ENCODE measurements at regions not wholly inside any gene's neighbourhood (a gene's known extent, or its start where the extent isn't known, plus 50 kb on each side); places are given as distances from the start of the nearest gene placed in this dataset.
"Not testable (repeated sequence)": the region's sequence is repeated elsewhere in the genome, so short reads cannot be mapped to it uniquely, and the experiment has no call there.

- DNase-seq: no peak
Measured at GRCh38 chr14:44616204-44616603, 109.1 kb upstream of the FSCB start.

- no peak for DNase-seq
Measured at GRCh38 chr14:44613061-44613712, 106.1 kb upstream of the FSCB start.

- no peak for DNase-seq
Measured at GRCh38 chr14:44612002-44612401, 104.9 kb upstream of the FSCB start.

- no peak for DNase-seq
Measured at GRCh38 chr14:44609876-44610510, 102.9 kb upstream of the FSCB start.

GRCh38 chr14:44609201-44609600, 102.1 kb upstream of the FSCB start:
- DNase-seq: no peak

- no peak for DNase-seq
Measured at GRCh38 chr14:44607701-44608100, 100.6 kb upstream of the FSCB start.

GRCh38 chr14:44606576-44606975, 99.5 kb upstream of the FSCB start:
- no peak for DNase-seq

- not testable (repeated sequence) for DNase-seq
Measured at GRCh38 chr14:44601266-44601665, 94.2 kb upstream of the FSCB start.

GRCh38 chr14:44589180-44589579, 82.1 kb upstream of the FSCB start:
- DNase-seq: no peak

- no peak for DNase-seq
Measured at GRCh38 chr14:44586910-44587309, 79.8 kb upstream of the FSCB start.

- no peak for DNase-seq
Measured at GRCh38 chr14:44576356-44576755, 69.3 kb upstream of the FSCB start.

GRCh38 chr14:44567997-44568396, 60.9 kb upstream of the FSCB start:
- DNase-seq: no peak

- no peak for DNase-seq
Measured at GRCh38 chr14:44565968-44566367, 58.9 kb upstream of the FSCB start.

- DNase-seq: no peak
Measured at GRCh38 chr14:44564908-44565307, 57.8 kb upstream of the FSCB start.
